ENCODE measurements at regions not wholly inside any gene's neighbourhood (a gene's known extent, or its start where the extent isn't known, plus 50 kb on each side); places are given as distances from the start of the nearest gene placed in this dataset.

DNA sequence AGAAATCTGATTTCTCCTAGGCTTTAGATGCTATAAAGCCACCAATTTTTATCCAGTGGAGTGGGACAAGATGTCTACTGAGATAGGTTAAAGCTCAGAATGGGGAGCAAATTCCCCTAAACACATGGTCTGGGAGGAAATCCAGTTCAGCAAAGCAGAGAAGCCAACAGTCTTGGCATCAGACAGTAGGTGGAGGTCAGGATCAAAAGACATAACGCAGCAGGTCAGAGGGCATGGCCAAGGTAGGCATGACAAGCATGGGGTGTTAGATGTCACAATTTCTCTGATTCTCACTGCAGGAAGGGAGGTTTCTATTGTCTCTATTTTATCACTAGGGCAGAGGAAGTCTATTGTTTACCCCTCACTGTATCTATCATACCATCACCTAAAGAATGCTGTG, 288.2 kb downstream of the ACTL7B start:
- TF ChIP-seq, protein P1, sequence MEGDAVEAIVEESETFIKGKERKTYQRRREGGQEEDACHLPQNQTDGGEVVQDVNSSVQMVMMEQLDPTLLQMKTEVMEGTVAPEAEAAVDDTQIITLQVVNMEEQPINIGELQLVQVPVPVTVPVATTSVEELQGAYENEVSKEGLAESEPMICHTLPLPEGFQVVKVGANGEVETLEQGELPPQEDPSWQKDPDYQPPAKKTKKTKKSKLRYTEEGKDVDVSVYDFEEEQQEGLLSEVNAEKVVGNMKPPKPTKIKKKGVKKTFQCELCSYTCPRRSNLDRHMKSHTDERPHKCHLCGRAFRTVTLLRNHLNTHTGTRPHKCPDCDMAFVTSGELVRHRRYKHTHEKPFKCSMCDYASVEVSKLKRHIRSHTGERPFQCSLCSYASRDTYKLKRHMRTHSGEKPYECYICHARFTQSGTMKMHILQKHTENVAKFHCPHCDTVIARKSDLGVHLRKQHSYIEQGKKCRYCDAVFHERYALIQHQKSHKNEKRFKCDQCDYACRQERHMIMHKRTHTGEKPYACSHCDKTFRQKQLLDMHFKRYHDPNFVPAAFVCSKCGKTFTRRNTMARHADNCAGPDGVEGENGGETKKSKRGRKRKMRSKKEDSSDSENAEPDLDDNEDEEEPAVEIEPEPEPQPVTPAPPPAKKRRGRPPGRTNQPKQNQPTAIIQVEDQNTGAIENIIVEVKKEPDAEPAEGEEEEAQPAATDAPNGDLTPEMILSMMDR (conservative IDR thresholded peaks at IDR 0.05; ENCODE audit: low read depth in 2 of 2) = no peak
- TF ChIP-seq EZH2phosphoT487 (IDR thresholded peaks at IDR 0.05; ENCODE audit: unreplicated experiment) (no peak), EZH2 (IDR thresholded peaks at IDR 0.05; ENCODE audit: low read depth, unreplicated experiment) (no peak), POLR2AphosphoS5 (IDR thresholded peaks at IDR 0.05; ENCODE audit: low read depth) (no peak), NANOG (IDR thresholded peaks at IDR 0.05; ENCODE audit: borderline replicate concordance) (no peak)
- TF ChIP-seq, protein P2, sequence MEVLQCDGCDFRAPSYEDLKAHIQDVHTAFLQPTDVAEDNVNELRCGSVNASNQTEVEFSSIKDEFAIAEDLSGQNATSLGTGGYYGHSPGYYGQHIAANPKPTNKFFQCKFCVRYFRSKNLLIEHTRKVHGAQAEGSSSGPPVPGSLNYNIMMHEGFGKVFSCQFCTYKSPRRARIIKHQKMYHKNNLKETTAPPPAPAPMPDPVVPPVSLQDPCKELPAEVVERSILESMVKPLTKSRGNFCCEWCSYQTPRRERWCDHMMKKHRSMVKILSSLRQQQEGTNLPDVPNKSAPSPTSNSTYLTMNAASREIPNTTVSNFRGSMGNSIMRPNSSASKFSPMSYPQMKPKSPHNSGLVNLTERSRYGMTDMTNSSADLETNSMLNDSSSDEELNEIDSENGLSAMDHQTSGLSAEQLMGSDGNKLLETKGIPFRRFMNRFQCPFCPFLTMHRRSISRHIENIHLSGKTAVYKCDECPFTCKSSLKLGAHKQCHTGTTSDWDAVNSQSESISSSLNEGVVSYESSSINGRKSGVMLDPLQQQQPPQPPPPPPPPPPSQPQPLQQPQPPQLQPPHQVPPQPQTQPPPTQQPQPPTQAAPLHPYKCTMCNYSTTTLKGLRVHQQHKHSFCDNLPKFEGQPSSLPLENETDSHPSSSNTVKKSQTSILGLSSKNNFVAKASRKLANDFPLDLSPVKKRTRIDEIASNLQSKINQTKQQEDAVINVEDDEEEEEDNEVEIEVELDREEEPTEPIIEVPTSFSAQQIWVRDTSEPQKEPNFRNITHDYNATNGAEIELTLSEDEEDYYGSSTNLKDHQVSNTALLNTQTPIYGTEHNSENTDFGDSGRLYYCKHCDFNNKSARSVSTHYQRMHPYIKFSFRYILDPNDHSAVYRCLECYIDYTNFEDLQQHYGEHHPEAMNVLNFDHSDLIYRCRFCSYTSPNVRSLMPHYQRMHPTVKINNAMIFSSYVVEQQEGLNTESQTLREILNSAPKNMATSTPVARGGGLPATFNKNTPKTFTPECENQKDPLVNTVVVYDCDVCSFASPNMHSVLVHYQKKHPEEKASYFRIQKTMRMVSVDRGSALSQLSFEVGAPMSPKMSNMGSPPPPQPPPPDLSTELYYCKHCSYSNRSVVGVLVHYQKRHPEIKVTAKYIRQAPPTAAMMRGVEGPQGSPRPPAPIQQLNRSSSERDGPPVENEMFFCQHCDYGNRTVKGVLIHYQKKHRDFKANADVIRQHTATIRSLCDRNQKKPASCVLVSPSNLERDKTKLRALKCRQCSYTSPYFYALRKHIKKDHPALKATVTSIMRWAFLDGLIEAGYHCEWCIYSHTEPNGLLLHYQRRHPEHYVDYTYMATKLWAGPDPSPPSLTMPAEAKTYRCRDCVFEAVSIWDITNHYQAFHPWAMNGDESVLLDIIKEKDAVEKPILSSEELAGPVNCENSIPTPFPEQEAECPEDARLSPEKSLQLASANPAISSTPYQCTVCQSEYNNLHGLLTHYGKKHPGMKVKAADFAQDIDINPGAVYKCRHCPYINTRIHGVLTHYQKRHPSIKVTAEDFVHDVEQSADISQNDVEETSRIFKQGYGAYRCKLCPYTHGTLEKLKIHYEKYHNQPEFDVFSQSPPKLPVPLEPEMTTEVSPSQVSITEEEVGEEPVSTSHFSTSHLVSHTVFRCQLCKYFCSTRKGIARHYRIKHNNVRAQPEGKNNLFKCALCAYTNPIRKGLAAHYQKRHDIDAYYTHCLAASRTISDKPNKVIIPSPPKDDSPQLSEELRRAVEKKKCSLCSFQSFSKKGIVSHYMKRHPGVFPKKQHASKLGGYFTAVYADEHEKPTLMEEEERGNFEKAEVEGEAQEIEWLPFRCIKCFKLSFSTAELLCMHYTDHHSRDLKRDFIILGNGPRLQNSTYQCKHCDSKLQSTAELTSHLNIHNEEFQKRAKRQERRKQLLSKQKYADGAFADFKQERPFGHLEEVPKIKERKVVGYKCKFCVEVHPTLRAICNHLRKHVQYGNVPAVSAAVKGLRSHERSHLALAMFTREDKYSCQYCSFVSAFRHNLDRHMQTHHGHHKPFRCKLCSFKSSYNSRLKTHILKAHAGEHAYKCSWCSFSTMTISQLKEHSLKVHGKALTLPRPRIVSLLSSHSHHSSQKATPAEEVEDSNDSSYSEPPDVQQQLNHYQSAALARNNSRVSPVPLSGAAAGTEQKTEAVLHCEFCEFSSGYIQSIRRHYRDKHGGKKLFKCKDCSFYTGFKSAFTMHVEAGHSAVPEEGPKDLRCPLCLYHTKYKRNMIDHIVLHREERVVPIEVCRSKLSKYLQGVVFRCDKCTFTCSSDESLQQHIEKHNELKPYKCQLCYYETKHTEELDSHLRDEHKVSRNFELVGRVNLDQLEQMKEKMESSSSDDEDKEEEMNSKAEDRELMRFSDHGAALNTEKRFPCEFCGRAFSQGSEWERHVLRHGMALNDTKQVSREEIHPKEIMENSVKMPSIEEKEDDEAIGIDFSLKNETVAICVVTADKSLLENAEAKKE (CRISPR knock-in tag; IDR thresholded peaks at IDR 0.05) = no peak
- TF ChIP-seq, protein P3, sequence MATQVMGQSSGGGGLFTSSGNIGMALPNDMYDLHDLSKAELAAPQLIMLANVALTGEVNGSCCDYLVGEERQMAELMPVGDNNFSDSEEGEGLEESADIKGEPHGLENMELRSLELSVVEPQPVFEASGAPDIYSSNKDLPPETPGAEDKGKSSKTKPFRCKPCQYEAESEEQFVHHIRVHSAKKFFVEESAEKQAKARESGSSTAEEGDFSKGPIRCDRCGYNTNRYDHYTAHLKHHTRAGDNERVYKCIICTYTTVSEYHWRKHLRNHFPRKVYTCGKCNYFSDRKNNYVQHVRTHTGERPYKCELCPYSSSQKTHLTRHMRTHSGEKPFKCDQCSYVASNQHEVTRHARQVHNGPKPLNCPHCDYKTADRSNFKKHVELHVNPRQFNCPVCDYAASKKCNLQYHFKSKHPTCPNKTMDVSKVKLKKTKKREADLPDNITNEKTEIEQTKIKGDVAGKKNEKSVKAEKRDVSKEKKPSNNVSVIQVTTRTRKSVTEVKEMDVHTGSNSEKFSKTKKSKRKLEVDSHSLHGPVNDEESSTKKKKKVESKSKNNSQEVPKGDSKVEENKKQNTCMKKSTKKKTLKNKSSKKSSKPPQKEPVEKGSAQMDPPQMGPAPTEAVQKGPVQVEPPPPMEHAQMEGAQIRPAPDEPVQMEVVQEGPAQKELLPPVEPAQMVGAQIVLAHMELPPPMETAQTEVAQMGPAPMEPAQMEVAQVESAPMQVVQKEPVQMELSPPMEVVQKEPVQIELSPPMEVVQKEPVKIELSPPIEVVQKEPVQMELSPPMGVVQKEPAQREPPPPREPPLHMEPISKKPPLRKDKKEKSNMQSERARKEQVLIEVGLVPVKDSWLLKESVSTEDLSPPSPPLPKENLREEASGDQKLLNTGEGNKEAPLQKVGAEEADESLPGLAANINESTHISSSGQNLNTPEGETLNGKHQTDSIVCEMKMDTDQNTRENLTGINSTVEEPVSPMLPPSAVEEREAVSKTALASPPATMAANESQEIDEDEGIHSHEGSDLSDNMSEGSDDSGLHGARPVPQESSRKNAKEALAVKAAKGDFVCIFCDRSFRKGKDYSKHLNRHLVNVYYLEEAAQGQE (IDR thresholded peaks at IDR 0.05; ENCODE audit: unreplicated experiment) = no peak

All from GM23338 (cell line).